ENCODE measurements at regions not wholly inside any gene's neighbourhood (a gene's known extent, or its start where the extent isn't known, plus 50 kb on each side); places are given as distances from the start of the nearest gene placed in this dataset.

DNA sequence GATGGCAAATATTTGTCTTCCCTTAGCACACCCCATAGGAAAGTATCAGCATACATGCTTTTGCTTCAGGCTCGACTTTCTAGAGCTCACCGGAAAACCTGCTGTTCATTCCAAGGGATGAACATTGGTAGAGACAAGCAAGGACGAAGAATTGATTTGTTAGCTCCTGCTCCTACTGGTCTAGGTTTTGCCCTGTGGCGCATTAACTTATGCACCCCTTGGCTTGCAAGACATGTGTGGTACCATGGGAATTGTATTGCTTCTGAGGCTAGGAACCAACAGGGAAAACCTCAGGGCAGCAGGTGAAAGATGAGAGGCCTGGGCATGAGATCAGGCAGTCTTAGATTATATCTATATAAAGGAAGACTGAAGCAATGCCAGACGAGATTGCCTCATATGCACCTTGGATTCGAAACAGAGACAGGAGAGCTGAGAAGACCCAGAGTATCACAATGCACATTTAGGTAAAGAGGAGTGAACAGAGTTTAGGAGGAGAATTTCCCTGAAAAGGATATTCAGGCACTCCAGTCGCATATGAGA lies 771.2 kb upstream of the B3GALT2 start:
- peaks cover 3% of the 10 kb centered on the region; the same call in 1 of the 2 replicates for H3K9me3 ChIP-seq (replicated peaks; ENCODE audit: control insufficient read depth, insufficient read depth, low read depth, low read length)
- no peaks in the 10 kb centered on the region for H3K79me2 ChIP-seq (ENCODE audit: control insufficient read depth, insufficient read depth, low read length)
- ChIA-PET POLR2A (no interaction called here), CTCF (ENCODE audit: low intra/inter-chr PET ratio) (no interaction called here)
- 0% methylated on average over 7 of the region's 7 CpGs for WGBS (ENCODE audit: insufficient coverage, low coverage, missing lambda C conversion rate)
- no peaks in the 10 kb centered on the region for H3K27me3 ChIP-seq (ENCODE audit: control insufficient read depth in 2 of 2, insufficient read depth in 2 of 2, low read length in 2 of 2)
- in situ Hi-C loops (cut with MboI) (no loop called here), intact Hi-C loops (cut with micrococcal nuclease) (no loop called here)
- no peaks in the 10 kb centered on the region for H4K20me1 ChIP-seq (replicated peaks; ENCODE audit: control insufficient read depth, insufficient read depth, low read length)
- no peak overlapping the region for H3K27ac ChIP-seq (ENCODE audit: extremely low read depth, low read depth, low read length)
- ATAC-seq (no peak), FAIRE-seq (no peak), DNase-seq (ENCODE audit: extremely low read depth in 1 of 4, low spot score in 3 of 4) (no peak)
- H3K9me1 ChIP-seq (ENCODE audit: control insufficient read depth, insufficient read depth, low read length), result no peaks in the 10 kb centered on the region
- no peak for TF ChIP-seq BACH1 (tag; IDR thresholded peaks at IDR 0.05)
- no TSS peak for BruUV-seq (replicated peaks)
- H3K4me1 ChIP-seq (replicated peaks in 1 of 2; ENCODE audit: control insufficient read depth in 2 of 2, insufficient read depth in 2 of 2, low read length in 2 of 2), result no peaks in the 10 kb centered on the region
- no peak overlapping the region for H2AFZ ChIP-seq (ENCODE audit: low read depth, low read length)
- H3K4me2 ChIP-seq (ENCODE audit: insufficient read depth, low read length), result no peak overlapping the region
- H3K36me3 ChIP-seq (ENCODE audit: control insufficient read depth, insufficient read depth, low read length), result no peaks in the 10 kb centered on the region
- no peak overlapping the region for H3K4me3 ChIP-seq
- no peak overlapping the region for H3K9ac ChIP-seq (ENCODE audit: insufficient read depth in 1 of 2, low read depth in 2 of 2, low read length in 2 of 2)

DNA sequence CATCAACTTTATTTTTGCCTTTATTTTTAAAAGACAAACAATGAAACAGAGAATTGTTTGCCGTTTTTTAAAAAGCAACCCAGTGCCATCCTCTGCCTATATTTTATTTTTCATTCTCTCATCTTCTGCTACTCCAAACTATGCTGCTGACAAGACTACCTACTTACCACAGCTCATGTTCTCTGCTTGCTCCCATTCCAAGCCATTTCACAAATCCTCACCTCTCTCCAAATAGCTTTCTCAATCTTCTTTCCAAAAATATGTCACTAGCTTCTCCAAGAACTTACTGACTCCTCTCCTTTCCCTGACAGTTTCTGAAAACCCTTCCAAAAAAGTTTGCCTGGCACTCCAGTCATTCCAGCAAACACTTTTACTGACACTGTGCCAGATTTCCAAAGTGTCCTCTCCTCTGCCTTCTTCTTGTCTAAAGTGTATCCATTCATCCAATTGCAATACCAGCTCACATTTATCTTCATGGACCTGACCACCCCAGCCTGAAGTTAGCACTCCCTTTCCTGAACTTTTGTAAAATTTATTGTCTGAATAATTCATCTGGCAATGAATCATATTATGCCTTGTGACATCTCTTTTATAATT lies 766.5 kb upstream of the B3GALT2 start:
- DNase-seq (ENCODE audit: extremely low read depth in 1 of 4, low spot score in 3 of 4), result no peak
- H3K9me3 ChIP-seq (replicated peaks; ENCODE audit: control insufficient read depth, insufficient read depth, low read depth, low read length), result no peaks in the 10 kb centered on the region; the same call in 1 of the 2 replicates
- H3K9me1 ChIP-seq (ENCODE audit: control insufficient read depth, insufficient read depth, low read length), result no peaks in the 10 kb centered on the region
- in situ Hi-C loops (cut with MboI), result no loop called here
- FAIRE-seq, result no peak
- H3K4me3 ChIP-seq, result no peak overlapping the region
- no peak overlapping the region for H3K4me2 ChIP-seq (ENCODE audit: insufficient read depth, low read length)
- H4K20me1 ChIP-seq (replicated peaks; ENCODE audit: control insufficient read depth, insufficient read depth, low read length), result no peaks in the 10 kb centered on the region
- WGBS (ENCODE audit: insufficient coverage, low coverage, missing lambda C conversion rate), result 0% methylated on average over 1 of the region's 1 CpG
- no peaks in the 10 kb centered on the region for H3K36me3 ChIP-seq (ENCODE audit: control insufficient read depth, insufficient read depth, low read length)
- no peaks in the 10 kb centered on the region for H3K27me3 ChIP-seq (ENCODE audit: control insufficient read depth in 2 of 2, insufficient read depth in 2 of 2, low read length in 2 of 2)
- no peaks in the 10 kb centered on the region for H3K79me2 ChIP-seq (ENCODE audit: control insufficient read depth, insufficient read depth, low read length)
- no peak overlapping the region for H3K27ac ChIP-seq (ENCODE audit: extremely low read depth, low read depth, low read length)
- no TSS peak for BruUV-seq (replicated peaks)
- no peak for ATAC-seq
- H3K9ac ChIP-seq (ENCODE audit: insufficient read depth in 1 of 2, low read depth in 2 of 2, low read length in 2 of 2), result no peak overlapping the region
- intact Hi-C loops (cut with micrococcal nuclease), result no loop called here
- H2AFZ ChIP-seq (ENCODE audit: low read depth, low read length), result no peak overlapping the region
- no peaks in the 10 kb centered on the region for H3K4me1 ChIP-seq (replicated peaks in 1 of 2; ENCODE audit: control insufficient read depth in 2 of 2, insufficient read depth in 2 of 2, low read length in 2 of 2)
- CTCF ChIA-PET (ENCODE audit: low intra/inter-chr PET ratio), result no interaction called here
- POLR2A ChIA-PET, result no interaction called here
- TF ChIP-seq DIDO1 (tag; IDR thresholded peaks at IDR 0.05; ENCODE audit: low read depth) (no peak), TAF9B (IDR thresholded peaks at IDR 0.05; ENCODE audit: partially characterized antibody) (no peak), ZNF444 (CRISPR knock-in tag; IDR thresholded peaks at IDR 0.05) (no peak), NR3C1 (CRISPR knock-in tag; IDR thresholded peaks at IDR 0.05) (no peak), PRMT5 (CRISPR knock-in tag; IDR thresholded peaks at IDR 0.05) (no peak)
- TF ChIP-seq, protein P1, sequence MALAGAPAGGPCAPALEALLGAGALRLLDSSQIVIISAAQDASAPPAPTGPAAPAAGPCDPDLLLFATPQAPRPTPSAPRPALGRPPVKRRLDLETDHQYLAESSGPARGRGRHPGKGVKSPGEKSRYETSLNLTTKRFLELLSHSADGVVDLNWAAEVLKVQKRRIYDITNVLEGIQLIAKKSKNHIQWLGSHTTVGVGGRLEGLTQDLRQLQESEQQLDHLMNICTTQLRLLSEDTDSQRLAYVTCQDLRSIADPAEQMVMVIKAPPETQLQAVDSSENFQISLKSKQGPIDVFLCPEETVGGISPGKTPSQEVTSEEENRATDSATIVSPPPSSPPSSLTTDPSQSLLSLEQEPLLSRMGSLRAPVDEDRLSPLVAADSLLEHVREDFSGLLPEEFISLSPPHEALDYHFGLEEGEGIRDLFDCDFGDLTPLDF (CRISPR knock-in tag; IDR thresholded peaks at IDR 0.05), result no peak
- TF ChIP-seq, protein P2, sequence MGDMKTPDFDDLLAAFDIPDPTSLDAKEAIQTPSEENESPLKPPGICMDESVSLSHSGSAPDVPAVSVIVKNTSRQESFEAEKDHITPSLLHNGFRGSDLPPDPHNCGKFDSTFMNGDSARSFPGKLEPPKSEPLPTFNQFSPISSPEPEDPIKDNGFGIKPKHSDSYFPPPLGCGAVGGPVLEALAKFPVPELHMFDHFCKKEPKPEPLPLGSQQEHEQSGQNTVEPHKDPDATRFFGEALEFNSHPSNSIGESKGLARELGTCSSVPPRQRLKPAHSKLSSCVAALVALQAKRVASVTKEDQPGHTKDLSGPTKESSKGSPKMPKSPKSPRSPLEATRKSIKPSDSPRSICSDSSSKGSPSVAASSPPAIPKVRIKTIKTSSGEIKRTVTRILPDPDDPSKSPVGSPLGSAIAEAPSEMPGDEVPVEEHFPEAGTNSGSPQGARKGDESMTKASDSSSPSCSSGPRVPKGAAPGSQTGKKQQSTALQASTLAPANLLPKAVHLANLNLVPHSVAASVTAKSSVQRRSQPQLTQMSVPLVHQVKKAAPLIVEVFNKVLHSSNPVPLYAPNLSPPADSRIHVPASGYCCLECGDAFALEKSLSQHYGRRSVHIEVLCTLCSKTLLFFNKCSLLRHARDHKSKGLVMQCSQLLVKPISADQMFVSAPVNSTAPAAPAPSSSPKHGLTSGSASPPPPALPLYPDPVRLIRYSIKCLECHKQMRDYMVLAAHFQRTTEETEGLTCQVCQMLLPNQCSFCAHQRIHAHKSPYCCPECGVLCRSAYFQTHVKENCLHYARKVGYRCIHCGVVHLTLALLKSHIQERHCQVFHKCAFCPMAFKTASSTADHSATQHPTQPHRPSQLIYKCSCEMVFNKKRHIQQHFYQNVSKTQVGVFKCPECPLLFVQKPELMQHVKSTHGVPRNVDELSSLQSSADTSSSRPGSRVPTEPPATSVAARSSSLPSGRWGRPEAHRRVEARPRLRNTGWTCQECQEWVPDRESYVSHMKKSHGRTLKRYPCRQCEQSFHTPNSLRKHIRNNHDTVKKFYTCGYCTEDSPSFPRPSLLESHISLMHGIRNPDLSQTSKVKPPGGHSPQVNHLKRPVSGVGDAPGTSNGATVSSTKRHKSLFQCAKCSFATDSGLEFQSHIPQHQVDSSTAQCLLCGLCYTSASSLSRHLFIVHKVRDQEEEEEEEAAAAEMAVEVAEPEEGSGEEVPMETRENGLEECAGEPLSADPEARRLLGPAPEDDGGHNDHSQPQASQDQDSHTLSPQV (IDR thresholded peaks at IDR 0.05), result no peak
- TF ChIP-seq, protein P3, sequence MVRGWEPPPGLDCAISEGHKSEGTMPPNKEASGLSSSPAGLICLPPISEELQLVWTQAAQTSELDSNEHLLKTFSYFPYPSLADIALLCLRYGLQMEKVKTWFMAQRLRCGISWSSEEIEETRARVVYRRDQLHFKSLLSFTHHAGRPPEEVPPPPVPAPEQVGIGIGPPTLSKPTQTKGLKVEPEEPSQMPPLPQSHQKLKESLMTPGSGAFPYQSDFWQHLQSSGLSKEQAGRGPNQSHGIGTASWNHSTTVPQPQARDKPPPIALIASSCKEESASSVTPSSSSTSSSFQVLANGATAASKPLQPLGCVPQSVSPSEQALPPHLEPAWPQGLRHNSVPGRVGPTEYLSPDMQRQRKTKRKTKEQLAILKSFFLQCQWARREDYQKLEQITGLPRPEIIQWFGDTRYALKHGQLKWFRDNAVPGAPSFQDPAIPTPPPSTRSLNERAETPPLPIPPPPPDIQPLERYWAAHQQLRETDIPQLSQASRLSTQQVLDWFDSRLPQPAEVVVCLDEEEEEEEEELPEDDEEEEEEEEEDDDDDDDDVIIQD (CRISPR knock-in tag; IDR thresholded peaks at IDR 0.05), result no peak

Measured in K562 (cell line).